Tibial nerve (tissue), 4 donors: ENCODE measurements at regions not wholly inside any gene's neighbourhood (a gene's known extent, or its start where the extent isn't known, plus 50 kb on each side); places are given as distances from the start of the nearest gene placed in this dataset.

ENCODE experiments used
- EP300 ChIP-seq, 2 donors: sonication (generic); formaldehyde crosslinking; IDR thresholded peaks; one replicate each; pipeline ENCODE4 v1.6.1; 2017; ENCODE audit warnings: antibody characterized with exemption in 2 of 2, mild to moderate bottlenecking in 1 of 2
- TF ChIP-seq, protein P1 (sequence below), 5 experiments: fragments of 200-600 bp in 3 of 5; fragments of 450-650 bp in 2 of 5; sonication (generic) in 3 of 5; IDR thresholded peaks; one replicate each; pipeline ENCODE4 v1.5.1; 2016 to 2019; ENCODE audit warnings: antibody characterized with exemption in 5 of 5, mild to moderate bottlenecking in 3 of 5, moderate library complexity in 2 of 5

DNA sequence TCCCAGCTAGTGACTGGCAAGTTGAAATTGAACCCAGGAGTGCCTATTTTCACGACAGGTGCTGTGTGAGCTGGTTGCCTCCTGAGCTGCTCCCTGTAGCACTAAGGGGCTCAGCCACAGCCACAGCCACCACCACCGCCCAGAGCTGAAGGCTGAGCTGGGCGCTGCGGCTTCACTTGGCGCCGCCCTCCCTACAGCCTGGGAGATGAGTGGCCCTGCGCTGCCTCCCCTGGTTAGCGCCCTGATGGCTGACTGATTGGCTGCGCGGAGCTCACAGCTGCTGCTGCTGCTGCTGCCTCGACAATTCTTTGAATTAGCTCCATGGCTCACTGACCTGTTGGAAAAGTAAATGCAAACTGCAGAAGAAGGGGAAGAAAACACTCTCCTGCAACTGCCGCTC is 91.8 kb upstream of the TMEM132E start:
- TF ChIP-seq EP300 (IDR thresholded peaks at IDR 0.05) = no peak
- TF ChIP-seq, protein P1, sequence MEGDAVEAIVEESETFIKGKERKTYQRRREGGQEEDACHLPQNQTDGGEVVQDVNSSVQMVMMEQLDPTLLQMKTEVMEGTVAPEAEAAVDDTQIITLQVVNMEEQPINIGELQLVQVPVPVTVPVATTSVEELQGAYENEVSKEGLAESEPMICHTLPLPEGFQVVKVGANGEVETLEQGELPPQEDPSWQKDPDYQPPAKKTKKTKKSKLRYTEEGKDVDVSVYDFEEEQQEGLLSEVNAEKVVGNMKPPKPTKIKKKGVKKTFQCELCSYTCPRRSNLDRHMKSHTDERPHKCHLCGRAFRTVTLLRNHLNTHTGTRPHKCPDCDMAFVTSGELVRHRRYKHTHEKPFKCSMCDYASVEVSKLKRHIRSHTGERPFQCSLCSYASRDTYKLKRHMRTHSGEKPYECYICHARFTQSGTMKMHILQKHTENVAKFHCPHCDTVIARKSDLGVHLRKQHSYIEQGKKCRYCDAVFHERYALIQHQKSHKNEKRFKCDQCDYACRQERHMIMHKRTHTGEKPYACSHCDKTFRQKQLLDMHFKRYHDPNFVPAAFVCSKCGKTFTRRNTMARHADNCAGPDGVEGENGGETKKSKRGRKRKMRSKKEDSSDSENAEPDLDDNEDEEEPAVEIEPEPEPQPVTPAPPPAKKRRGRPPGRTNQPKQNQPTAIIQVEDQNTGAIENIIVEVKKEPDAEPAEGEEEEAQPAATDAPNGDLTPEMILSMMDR (IDR thresholded peaks at IDR 0.05) = no peak
